Endothelial cell (in vitro differentiated cells): ENCODE measurements at regions not wholly inside any gene's neighbourhood (a gene's known extent, or its start where the extent isn't known, plus 50 kb on each side); places are given as distances from the start of the nearest gene placed in this dataset.

ENCODE experiments used
- DNase-seq: peaks from one replicate; pipeline ENCODE4 v3.0.0; 2021; ENCODE audit warnings: low spot score
- H3K27ac Mint-ChIP-seq: one replicate; pipeline ENCODE4 v1.8.0; 2021; ENCODE audit warnings: mixed read lengths, inconsistent platforms; ENCODE audit not compliant: unreplicated experiment
- H3K27me3 Mint-ChIP-seq: one replicate; pipeline ENCODE4 v1.8.0; 2021; ENCODE audit warnings: mild to moderate bottlenecking, moderate library complexity, mixed read lengths, inconsistent platforms; ENCODE audit not compliant: unreplicated experiment
- H3K36me3 Mint-ChIP-seq: one replicate; pipeline ENCODE4 v1.8.0; 2021; ENCODE audit warnings: mild to moderate bottlenecking, low read depth, mixed read lengths, inconsistent platforms; ENCODE audit not compliant: unreplicated experiment
- H3K4me1 Mint-ChIP-seq: one replicate; pipeline ENCODE4 v1.8.0; 2021; ENCODE audit warnings: mild to moderate bottlenecking, mixed read lengths, inconsistent platforms; ENCODE audit not compliant: unreplicated experiment
- H3K4me3 Mint-ChIP-seq: one replicate; pipeline ENCODE4 v1.8.0; 2021; ENCODE audit warnings: mild to moderate bottlenecking, mixed read lengths, inconsistent platforms; ENCODE audit not compliant: unreplicated experiment
- H3K9me3 Mint-ChIP-seq: one replicate; pipeline ENCODE4 v1.8.0; 2021; ENCODE audit warnings: mixed read lengths, inconsistent platforms; ENCODE audit not compliant: unreplicated experiment
- TF ChIP-seq, protein P1 (sequence below): fragments of 200-600 bp; sonication (generic); IDR thresholded peaks from one replicate; pipeline ENCODE4 v1.5.0; 2021; ENCODE audit warnings: antibody characterized with exemption; ENCODE audit not compliant: unreplicated experiment

GRCh38 chr22:48883211-48883960 is 944.3 kb downstream of the BRD1 start:
- Mint-ChIP-seq H3K27me3 (peaks cover 1% of the 10 kb centered on the region), H3K4me3 (no peak overlapping the region), H3K27ac (no peak overlapping the region), H3K4me1 (no peaks in the 10 kb centered on the region), H3K36me3 (no peaks in the 10 kb centered on the region), H3K9me3 (no peaks in the 10 kb centered on the region)
- TF ChIP-seq, protein P1, sequence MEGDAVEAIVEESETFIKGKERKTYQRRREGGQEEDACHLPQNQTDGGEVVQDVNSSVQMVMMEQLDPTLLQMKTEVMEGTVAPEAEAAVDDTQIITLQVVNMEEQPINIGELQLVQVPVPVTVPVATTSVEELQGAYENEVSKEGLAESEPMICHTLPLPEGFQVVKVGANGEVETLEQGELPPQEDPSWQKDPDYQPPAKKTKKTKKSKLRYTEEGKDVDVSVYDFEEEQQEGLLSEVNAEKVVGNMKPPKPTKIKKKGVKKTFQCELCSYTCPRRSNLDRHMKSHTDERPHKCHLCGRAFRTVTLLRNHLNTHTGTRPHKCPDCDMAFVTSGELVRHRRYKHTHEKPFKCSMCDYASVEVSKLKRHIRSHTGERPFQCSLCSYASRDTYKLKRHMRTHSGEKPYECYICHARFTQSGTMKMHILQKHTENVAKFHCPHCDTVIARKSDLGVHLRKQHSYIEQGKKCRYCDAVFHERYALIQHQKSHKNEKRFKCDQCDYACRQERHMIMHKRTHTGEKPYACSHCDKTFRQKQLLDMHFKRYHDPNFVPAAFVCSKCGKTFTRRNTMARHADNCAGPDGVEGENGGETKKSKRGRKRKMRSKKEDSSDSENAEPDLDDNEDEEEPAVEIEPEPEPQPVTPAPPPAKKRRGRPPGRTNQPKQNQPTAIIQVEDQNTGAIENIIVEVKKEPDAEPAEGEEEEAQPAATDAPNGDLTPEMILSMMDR: no peak
- no peak for DNase-seq

- peaks cover 1% of the 10 kb centered on the region for H3K27me3 Mint-ChIP-seq
- TF ChIP-seq, protein P1: no peak
- H3K36me3 Mint-ChIP-seq: no peaks in the 10 kb centered on the region
- DNase-seq: no peak
- no peaks in the 10 kb centered on the region for H3K4me1 Mint-ChIP-seq
- H3K9me3 Mint-ChIP-seq: no peaks in the 10 kb centered on the region
- H3K4me3 Mint-ChIP-seq: no peak overlapping the region
- no peak overlapping the region for H3K27ac Mint-ChIP-seq
Observed at GRCh38 chr22:48882636-48883200, 945.0 kb downstream of the BRD1 start.

- H3K27me3 Mint-ChIP-seq: peaks cover 1% of the 10 kb centered on the region
- H3K27ac Mint-ChIP-seq: no peak overlapping the region
- H3K9me3 Mint-ChIP-seq: no peaks in the 10 kb centered on the region
- DNase-seq: no peak
- H3K4me1 Mint-ChIP-seq: no peaks in the 10 kb centered on the region
- no peak overlapping the region for H3K4me3 Mint-ChIP-seq
- TF ChIP-seq, protein P1: no peak
- H3K36me3 Mint-ChIP-seq: no peaks in the 10 kb centered on the region
Observed at GRCh38 chr22:48881326-48881980, 946.2 kb downstream of the BRD1 start.

DNA sequence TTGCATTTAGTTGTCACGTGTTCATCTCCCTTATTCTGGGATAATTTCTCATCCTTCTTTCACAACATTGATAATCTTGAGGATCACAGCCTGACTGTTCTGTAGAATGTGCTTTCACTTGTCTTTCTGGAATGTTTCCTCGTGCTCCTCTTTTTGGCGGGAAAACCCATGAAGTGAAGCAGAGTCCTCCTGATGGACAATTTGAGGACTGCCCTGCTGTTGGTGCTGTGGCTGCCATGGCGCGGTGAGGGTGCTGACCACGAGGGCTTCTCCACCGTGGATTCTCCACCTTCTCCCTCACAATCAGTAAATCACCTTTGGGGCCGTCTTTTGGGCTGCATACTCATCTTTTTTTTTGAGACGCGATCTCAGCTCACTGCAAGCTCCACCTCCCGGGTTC is 946.9 kb downstream of the BRD1 start:
- H3K36me3 Mint-ChIP-seq: no peaks in the 10 kb centered on the region
- no peaks in the 10 kb centered on the region for H3K4me1 Mint-ChIP-seq
- TF ChIP-seq, protein P1: no peak
- no peak overlapping the region for H3K27ac Mint-ChIP-seq
- no peak overlapping the region for H3K4me3 Mint-ChIP-seq
- no peaks in the 10 kb centered on the region for H3K9me3 Mint-ChIP-seq
- no peak for DNase-seq
- peaks cover 3% of the 10 kb centered on the region for H3K27me3 Mint-ChIP-seq

- Mint-ChIP-seq H3K36me3 (no peaks in the 10 kb centered on the region), H3K9me3 (no peaks in the 10 kb centered on the region), H3K27ac (no peak overlapping the region), H3K27me3 (peaks cover 2% of the 10 kb centered on the region), H3K4me3 (no peak overlapping the region), H3K4me1 (no peaks in the 10 kb centered on the region)
- TF ChIP-seq, protein P1: no peak
- no peak for DNase-seq
Observed at GRCh38 chr22:48876951-48877350, 950.7 kb downstream of the BRD1 start.
